NCI-H2227 (cell line): ENCODE measurements at regions not wholly inside any gene's neighbourhood (a gene's known extent, or its start where the extent isn't known, plus 50 kb on each side); places are given as distances from the start of the nearest gene placed in this dataset.
"Not testable (repeated sequence)": the region's sequence is repeated elsewhere in the genome, so short reads cannot be mapped to it uniquely, and the experiment has no call there.

ENCODE experiments used
- DNase-seq: peaks from one replicate; lab custom pipeline; 2025; ENCODE audit not compliant: unreplicated experiment; lab: John Stamatoyannopoulos, UW

GRCh38 chr7:142571581-142571980 is 177.7 kb upstream of the PRSS1 start:
- DNase-seq = no peak

- DNase-seq = no peak
Measured at GRCh38 chr7:142569851-142570250, 179.4 kb upstream of the PRSS1 start.

- DNase-seq = no peak
Measured at GRCh38 chr7:142568435-142569097, 180.7 kb upstream of the PRSS1 start.

- no peak for DNase-seq
Measured at GRCh38 chr7:142567201-142568075, 181.8 kb upstream of the PRSS1 start.

GRCh38 chr7:142566271-142566670 is 183.0 kb upstream of the PRSS1 start:
- no peak for DNase-seq

- not testable (repeated sequence) for DNase-seq
Measured at GRCh38 chr7:142564125-142564524, 185.1 kb upstream of the PRSS1 start.

GRCh38 chr7:142563470-142563869 is 185.8 kb upstream of the PRSS1 start:
- DNase-seq = no peak

GRCh38 chr7:142562688-142563087 is 186.6 kb upstream of the PRSS1 start:
- DNase-seq = no peak

- DNase-seq = not testable (repeated sequence)
Measured at GRCh38 chr7:142561396-142561795, 187.9 kb upstream of the PRSS1 start.

GRCh38 chr7:142560770-142561169 is 188.5 kb upstream of the PRSS1 start:
- DNase-seq = not testable (repeated sequence)

GRCh38 chr7:142560166-142560565 is 189.1 kb upstream of the PRSS1 start:
- no peak for DNase-seq

GRCh38 chr7:142557971-142558582 is 191.2 kb upstream of the PRSS1 start:
- DNase-seq = no peak

- DNase-seq = no peak
Measured at GRCh38 chr7:142556740-142557139, 192.5 kb upstream of the PRSS1 start.

- no peak for DNase-seq
Measured at GRCh38 chr7:142554560-142555532, 194.4 kb upstream of the PRSS1 start.

- no peak for DNase-seq
Measured at GRCh38 chr7:142553216-142553615, 196.1 kb upstream of the PRSS1 start.

- DNase-seq = no peak
Measured at GRCh38 chr7:142548978-142549377, 200.3 kb upstream of the PRSS1 start.

GRCh38 chr7:142546452-142546851 is 202.8 kb upstream of the PRSS1 start:
- DNase-seq = no peak

GRCh38 chr7:142542942-142543341 is 206.3 kb upstream of the PRSS1 start:
- no peak for DNase-seq

GRCh38 chr7:142542105-142542504 is 207.2 kb upstream of the PRSS1 start:
- DNase-seq = no peak

- DNase-seq = no peak
Measured at GRCh38 chr7:142540371-142540770, 208.9 kb upstream of the PRSS1 start.

GRCh38 chr7:142539901-142540300 is 209.4 kb upstream of the PRSS1 start:
- no peak for DNase-seq
